ENCODE measurements at regions not wholly inside any gene's neighbourhood (a gene's known extent, or its start where the extent isn't known, plus 50 kb on each side); places are given as distances from the start of the nearest gene placed in this dataset.
"Not testable (repeated sequence)": the region's sequence is repeated elsewhere in the genome, so short reads cannot be mapped to it uniquely, and the experiment has no call there.

- no peak overlapping the region for H3K4me3 ChIP-seq (ENCODE audit: low read depth, low read length)
- no peak for DNase-seq (ENCODE audit: low read depth, low spot score)
- in situ Hi-C loops (cut with HindIII; ENCODE audit: low sequenced_read_pairs): no loop called here
- TF ChIP-seq CTCF (IDR thresholded peaks at IDR 0.05; ENCODE audit: low read depth, low read length): no peak
These were observed 904.8 kb upstream of the POT1 start for GRCh38 chr7:125834421-125834820.

- no peak for DNase-seq (ENCODE audit: low read depth, low spot score)
- no peak for TF ChIP-seq CTCF (IDR thresholded peaks at IDR 0.05; ENCODE audit: low read depth, low read length)
- in situ Hi-C loops (cut with HindIII; ENCODE audit: low sequenced_read_pairs): no loop called here
- no peak overlapping the region for H3K4me3 ChIP-seq (ENCODE audit: low read depth, low read length)
These were observed 904.2 kb upstream of the POT1 start for GRCh38 chr7:125833839-125834238.

GRCh38 chr7:125830743-125831142 is 901.1 kb upstream of the POT1 start:
- DNase-seq (ENCODE audit: low read depth, low spot score): no peak
- in situ Hi-C loops (cut with HindIII; ENCODE audit: low sequenced_read_pairs): no loop called here
- TF ChIP-seq CTCF (IDR thresholded peaks at IDR 0.05; ENCODE audit: low read depth, low read length): no peak
- no peak overlapping the region for H3K4me3 ChIP-seq (ENCODE audit: low read depth, low read length)

GRCh38 chr7:125828153-125828700 is 898.6 kb upstream of the POT1 start:
- peak; percentile 63 for DNase-seq (ENCODE audit: low read depth, low spot score)
- no peak overlapping the region for H3K4me3 ChIP-seq (ENCODE audit: low read depth, low read length)
- TF ChIP-seq CTCF (IDR thresholded peaks at IDR 0.05; ENCODE audit: low read depth, low read length): no peak
- in situ Hi-C loops (cut with HindIII; ENCODE audit: low sequenced_read_pairs): no loop called here

GRCh38 chr7:125823538-125823937 is 893.9 kb upstream of the POT1 start:
- in situ Hi-C loops (cut with HindIII; ENCODE audit: low sequenced_read_pairs): no loop called here
- DNase-seq (ENCODE audit: low read depth, low spot score): no peak
- TF ChIP-seq CTCF (IDR thresholded peaks at IDR 0.05; ENCODE audit: low read depth, low read length): no peak
- no peak overlapping the region for H3K4me3 ChIP-seq (ENCODE audit: low read depth, low read length)

- TF ChIP-seq CTCF (IDR thresholded peaks at IDR 0.05; ENCODE audit: low read depth, low read length): no peak
- no peak for DNase-seq (ENCODE audit: low read depth, low spot score)
- in situ Hi-C loops (cut with HindIII; ENCODE audit: low sequenced_read_pairs): no loop called here
- H3K4me3 ChIP-seq (ENCODE audit: low read depth, low read length): no peak overlapping the region
These were observed 890.9 kb upstream of the POT1 start for GRCh38 chr7:125820495-125820894.

GRCh38 chr7:125814100-125814499 is 884.5 kb upstream of the POT1 start:
- DNase-seq (ENCODE audit: low read depth, low spot score): peak; percentile 45
- in situ Hi-C loops (cut with HindIII; ENCODE audit: low sequenced_read_pairs): no loop called here
- no peak overlapping the region for H3K4me3 ChIP-seq (ENCODE audit: low read depth, low read length)
- no peak for TF ChIP-seq CTCF (IDR thresholded peaks at IDR 0.05; ENCODE audit: low read depth, low read length)

GRCh38 chr7:125806491-125806890 is 876.9 kb upstream of the POT1 start:
- in situ Hi-C loops (cut with HindIII; ENCODE audit: low sequenced_read_pairs); H3K4me3 ChIP-seq (ENCODE audit: low read depth, low read length); DNase-seq (ENCODE audit: low read depth, low spot score): not testable (repeated sequence)
